ENCODE measurements at regions not wholly inside any gene's neighbourhood (a gene's known extent, or its start where the extent isn't known, plus 50 kb on each side); places are given as distances from the start of the nearest gene placed in this dataset.

GRCh38 chr6:54619102-54619501 is 227.5 kb upstream of the FAM83B start:
- H3K4me3 ChIP-seq (ENCODE audit: severe bottlenecking): no peak overlapping the region
- H3K27ac ChIP-seq (ENCODE audit: poor library complexity, severe bottlenecking): no peak overlapping the region
- DNase-seq (ENCODE audit: low spot score) (no peak), ATAC-seq (ENCODE audit: low read depth) (no peak)
- H3K36me3 ChIP-seq (ENCODE audit: low read depth): no peaks in the 10 kb centered on the region
- peaks cover 6% of the 10 kb centered on the region for H3K4me1 ChIP-seq (ENCODE audit: insufficient read depth, poor library complexity, severe bottlenecking)
- no peak for TF ChIP-seq CTCF (IDR thresholded peaks at IDR 0.05; ENCODE audit: poor library complexity, severe bottlenecking)
- no peaks in the 10 kb centered on the region for H3K9me3 ChIP-seq (ENCODE audit: severe bottlenecking)
- H3K27me3 ChIP-seq (ENCODE audit: insufficient read depth, poor library complexity, severe bottlenecking): no peaks in the 10 kb centered on the region

- peaks cover 6% of the 10 kb centered on the region for H3K4me1 ChIP-seq (ENCODE audit: insufficient read depth, poor library complexity, severe bottlenecking)
- H3K27me3 ChIP-seq (ENCODE audit: insufficient read depth, poor library complexity, severe bottlenecking): no peaks in the 10 kb centered on the region
- no peak overlapping the region for H3K4me3 ChIP-seq (ENCODE audit: severe bottlenecking)
- H3K9me3 ChIP-seq (ENCODE audit: severe bottlenecking): no peaks in the 10 kb centered on the region
- H3K27ac ChIP-seq (ENCODE audit: poor library complexity, severe bottlenecking): no peak overlapping the region
- ATAC-seq (ENCODE audit: low read depth) (peak; percentile 67; the same call in 2 of the 3 replicates), DNase-seq (ENCODE audit: low spot score) (no peak)
- no peaks in the 10 kb centered on the region for H3K36me3 ChIP-seq (ENCODE audit: low read depth)
- TF ChIP-seq CTCF (IDR thresholded peaks at IDR 0.05; ENCODE audit: poor library complexity, severe bottlenecking): peak; percentile 57
These were observed 225.3 kb upstream of the FAM83B start for GRCh38 chr6:54621285-54621684.

GRCh38 chr6:54624216-54624615 is 222.4 kb upstream of the FAM83B start:
- Histone ChIP-seq H3K4me3 (ENCODE audit: severe bottlenecking) (no peak overlapping the region), H3K36me3 (ENCODE audit: low read depth) (no peaks in the 10 kb centered on the region), H3K9me3 (ENCODE audit: severe bottlenecking) (no peaks in the 10 kb centered on the region), H3K27me3 (ENCODE audit: insufficient read depth, poor library complexity, severe bottlenecking) (no peaks in the 10 kb centered on the region), H3K4me1 (ENCODE audit: insufficient read depth, poor library complexity, severe bottlenecking) (no peaks in the 10 kb centered on the region), H3K27ac (ENCODE audit: poor library complexity, severe bottlenecking) (no peak overlapping the region)
- no peak for DNase-seq (ENCODE audit: low spot score)
- TF ChIP-seq CTCF (IDR thresholded peaks at IDR 0.05; ENCODE audit: poor library complexity, severe bottlenecking): no peak
- no peak for ATAC-seq (ENCODE audit: low read depth)

GRCh38 chr6:54624779-54625178 is 221.8 kb upstream of the FAM83B start:
- Histone ChIP-seq H3K4me1 (ENCODE audit: insufficient read depth, poor library complexity, severe bottlenecking) (no peaks in the 10 kb centered on the region), H3K27me3 (ENCODE audit: insufficient read depth, poor library complexity, severe bottlenecking) (no peaks in the 10 kb centered on the region), H3K9me3 (ENCODE audit: severe bottlenecking) (no peaks in the 10 kb centered on the region), H3K36me3 (ENCODE audit: low read depth) (no peaks in the 10 kb centered on the region), H3K4me3 (ENCODE audit: severe bottlenecking) (no peak overlapping the region), H3K27ac (ENCODE audit: poor library complexity, severe bottlenecking) (no peak overlapping the region)
- DNase-seq (ENCODE audit: low spot score) (no peak), ATAC-seq (ENCODE audit: low read depth) (no peak)
- no peak for TF ChIP-seq CTCF (IDR thresholded peaks at IDR 0.05; ENCODE audit: poor library complexity, severe bottlenecking)

GRCh38 chr6:54629131-54629530 is 217.4 kb upstream of the FAM83B start:
- Histone ChIP-seq H3K4me1 (ENCODE audit: insufficient read depth, poor library complexity, severe bottlenecking) (no peaks in the 10 kb centered on the region), H3K36me3 (ENCODE audit: low read depth) (no peaks in the 10 kb centered on the region), H3K9me3 (ENCODE audit: severe bottlenecking) (no peaks in the 10 kb centered on the region), H3K4me3 (ENCODE audit: severe bottlenecking) (no peak overlapping the region), H3K27ac (ENCODE audit: poor library complexity, severe bottlenecking) (no peak overlapping the region), H3K27me3 (ENCODE audit: insufficient read depth, poor library complexity, severe bottlenecking) (no peaks in the 10 kb centered on the region)
- DNase-seq (ENCODE audit: low spot score) (no peak), ATAC-seq (ENCODE audit: low read depth) (no peak)
- TF ChIP-seq CTCF (IDR thresholded peaks at IDR 0.05; ENCODE audit: poor library complexity, severe bottlenecking): no peak
